ENCODE measurements at regions not wholly inside any gene's neighbourhood (a gene's known extent, or its start where the extent isn't known, plus 50 kb on each side); places are given as distances from the start of the nearest gene placed in this dataset.

GRCh38 chr1:219669042-219669441, 56.1 kb upstream of the ZC3H11B start:
- TF ChIP-seq EP300 (IDR thresholded peaks at IDR 0.05; ENCODE audit: borderline replicate concordance) (no peak), USF1 (IDR thresholded peaks at IDR 0.05) (no peak), TAF1 (IDR thresholded peaks at IDR 0.05; ENCODE audit: low read depth) (no peak), TEAD4 (IDR thresholded peaks at IDR 0.05) (no peak), REST (IDR thresholded peaks at IDR 0.05; ENCODE audit: low read depth) (no peak), RAD21 (IDR thresholded peaks at IDR 0.05; ENCODE audit: low read depth) (no peak), EGR1 (IDR thresholded peaks at IDR 0.05) (no peak), CEBPB (IDR thresholded peaks at IDR 0.05) (no peak), FOXM1 (IDR thresholded peaks at IDR 0.05; ENCODE audit: borderline replicate concordance, low read depth) (no peak), CREB1 (IDR thresholded peaks at IDR 0.05; ENCODE audit: low read depth) (no peak), NFIC (IDR thresholded peaks at IDR 0.05) (no peak), ZBTB7A (IDR thresholded peaks at IDR 0.05; ENCODE audit: low read depth) (no peak), TCF12 (IDR thresholded peaks at IDR 0.05; ENCODE audit: low read depth) (no peak), YY1 (IDR thresholded peaks at IDR 0.05; ENCODE audit: low read depth) (no peak), MAX (IDR thresholded peaks at IDR 0.05) (no peak)

- TF ChIP-seq CEBPB (IDR thresholded peaks at IDR 0.05): no peak
These were observed 55.5 kb upstream of the ZC3H11B start for GRCh38 chr1:219668446-219668845.

GRCh38 chr1:219666242-219666641, 53.3 kb upstream of the ZC3H11B start:
- no peak for TF ChIP-seq YY1 (IDR thresholded peaks at IDR 0.05; ENCODE audit: low read depth)
- no peak for TF ChIP-seq RAD21 (IDR thresholded peaks at IDR 0.05; ENCODE audit: low read depth)
- TF ChIP-seq CEBPB (IDR thresholded peaks at IDR 0.05): no peak
- TF ChIP-seq USF1 (IDR thresholded peaks at IDR 0.05): no peak
- TF ChIP-seq EGR1 (IDR thresholded peaks at IDR 0.05): no peak
- no peak for TF ChIP-seq FOXM1 (IDR thresholded peaks at IDR 0.05; ENCODE audit: borderline replicate concordance, low read depth)
- TF ChIP-seq NFIC (IDR thresholded peaks at IDR 0.05): no peak
- TF ChIP-seq CREB1 (IDR thresholded peaks at IDR 0.05; ENCODE audit: low read depth): no peak
- TF ChIP-seq MAX (IDR thresholded peaks at IDR 0.05): no peak
- no peak for TF ChIP-seq EP300 (IDR thresholded peaks at IDR 0.05; ENCODE audit: borderline replicate concordance)
- TF ChIP-seq ZBTB7A (IDR thresholded peaks at IDR 0.05; ENCODE audit: low read depth): no peak
- TF ChIP-seq TCF12 (IDR thresholded peaks at IDR 0.05; ENCODE audit: low read depth): no peak
- TF ChIP-seq TEAD4 (IDR thresholded peaks at IDR 0.05): no peak

- TF ChIP-seq TEAD4 (IDR thresholded peaks at IDR 0.05): no peak
- TF ChIP-seq USF1 (IDR thresholded peaks at IDR 0.05): no peak
- no peak for TF ChIP-seq FOXM1 (IDR thresholded peaks at IDR 0.05; ENCODE audit: borderline replicate concordance, low read depth)
- TF ChIP-seq REST (IDR thresholded peaks at IDR 0.05; ENCODE audit: low read depth): no peak
- no peak for TF ChIP-seq ZBTB7A (IDR thresholded peaks at IDR 0.05; ENCODE audit: low read depth)
- TF ChIP-seq EP300 (IDR thresholded peaks at IDR 0.05; ENCODE audit: borderline replicate concordance): no peak
- TF ChIP-seq RAD21 (IDR thresholded peaks at IDR 0.05; ENCODE audit: low read depth): no peak
- TF ChIP-seq NFIC (IDR thresholded peaks at IDR 0.05): no peak
- no peak for TF ChIP-seq TAF1 (IDR thresholded peaks at IDR 0.05; ENCODE audit: low read depth)
- TF ChIP-seq EGR1 (IDR thresholded peaks at IDR 0.05): no peak
- no peak for TF ChIP-seq CEBPB (IDR thresholded peaks at IDR 0.05)
- no peak for TF ChIP-seq TCF12 (IDR thresholded peaks at IDR 0.05; ENCODE audit: low read depth)
- TF ChIP-seq MAX (IDR thresholded peaks at IDR 0.05): no peak
- no peak for TF ChIP-seq YY1 (IDR thresholded peaks at IDR 0.05; ENCODE audit: low read depth)
- TF ChIP-seq CREB1 (IDR thresholded peaks at IDR 0.05; ENCODE audit: low read depth): no peak
These were observed 52.2 kb upstream of the ZC3H11B start for GRCh38 chr1:219665089-219665488.

GRCh38 chr1:219664310-219665029, 51.6 kb upstream of the ZC3H11B start:
- no peak for TF ChIP-seq MAX (IDR thresholded peaks at IDR 0.05)
- TF ChIP-seq CREB1 (IDR thresholded peaks at IDR 0.05; ENCODE audit: low read depth): no peak
- no peak for TF ChIP-seq ZBTB7A (IDR thresholded peaks at IDR 0.05; ENCODE audit: low read depth)
- TF ChIP-seq YY1 (IDR thresholded peaks at IDR 0.05; ENCODE audit: low read depth): no peak
- TF ChIP-seq USF1 (IDR thresholded peaks at IDR 0.05): no peak
- no peak for TF ChIP-seq EGR1 (IDR thresholded peaks at IDR 0.05)
